Neural cell (in vitro differentiated cells): ENCODE measurements at regions not wholly inside any gene's neighbourhood (a gene's known extent, or its start where the extent isn't known, plus 50 kb on each side); places are given as distances from the start of the nearest gene placed in this dataset.

ENCODE experiments used
- H2AFZ ChIP-seq: fragments of 200-600, 300-800 bp; sonication (generic), shearing (Covaris generic); 2 replicates; pipeline ENCODE4 v1.6.0; 2014; ENCODE audit warnings: low read depth, mild to moderate bottlenecking, antibody characterized with exemption, low read length, moderate library complexity
- H3F3A ChIP-seq: fragments of 200-600 bp; shearing (Covaris generic); 2 replicates; pipeline ENCODE4 v1.6.1; 2016; ENCODE audit warnings: mild to moderate bottlenecking, moderate library complexity, mixed read lengths, antibody characterized with exemption, low read length; ENCODE audit not compliant: insufficient read depth, poor library complexity, severe bottlenecking
- H3K27ac ChIP-seq: fragments of 200-600, 300-800 bp; sonication (generic), shearing (Covaris generic); 2 replicates; pipeline ENCODE4 v1.5.1; 2014; ENCODE audit warnings: mild to moderate bottlenecking, low read length, moderate library complexity
- H3K27me3 ChIP-seq: fragments of 300-800, 200-600 bp; sonication (generic), shearing (Covaris generic); 2 replicates; pipeline ENCODE4 v1.6.0; 2014; ENCODE audit warnings: mild to moderate bottlenecking, low read depth, low read length, moderate library complexity; ENCODE audit not compliant: insufficient read depth
- H3K36me3 ChIP-seq: fragments of 300-800, 200-600 bp; sonication (generic), shearing (Covaris generic); 2 replicates; pipeline ENCODE4 v1.5.1; 2014; ENCODE audit warnings: mild to moderate bottlenecking, antibody characterized with exemption, low read length, moderate library complexity; ENCODE audit not compliant: insufficient read depth
- H3K4me2 ChIP-seq: fragments of 300-800, 200-600 bp; sonication (generic), shearing (Covaris generic); 2 replicates; pipeline ENCODE4 v1.6.0; 2014; ENCODE audit warnings: mild to moderate bottlenecking, low read length
- H3K4me3 ChIP-seq: fragments of 300-800, 200-600 bp; sonication (generic), shearing (Covaris generic); 2 replicates; pipeline ENCODE4 v1.5.1; 2014; ENCODE audit warnings: mild to moderate bottlenecking, low read length, moderate library complexity
- H3K79me2 ChIP-seq: fragments of 200-600 bp; shearing (Covaris generic); replicated peaks from 2 replicates; pipeline ENCODE4 v1.6.0; 2014; ENCODE audit warnings: mild to moderate bottlenecking, low read length, moderate library complexity; ENCODE audit not compliant: insufficient read depth
- H3K9ac ChIP-seq: fragments of 300-800, 200-600 bp; sonication (generic), shearing (Covaris generic); 2 replicates; pipeline ENCODE4 v1.6.1; 2016; ENCODE audit warnings: mild to moderate bottlenecking, low read length, mixed read lengths
- H3K9me2 ChIP-seq: fragments of 200-600 bp; shearing (Covaris generic); 2 replicates; pipeline ENCODE4 v1.6.1; 2016; ENCODE audit warnings: mild to moderate bottlenecking, low read length, mixed read lengths; ENCODE audit not compliant: insufficient read depth
- H3K9me3 ChIP-seq: fragments of 200-600, 300-800 bp; sonication (generic), shearing (Covaris generic); 2 replicates; pipeline ENCODE4 v1.6.1; 2016; ENCODE audit warnings: mild to moderate bottlenecking, mixed run types, low read length, moderate library complexity, mixed read lengths
- H4K20me1 ChIP-seq: fragments of 200-600 bp; shearing (Covaris generic); 2 replicates; pipeline ENCODE4 v1.6.1; 2016; ENCODE audit warnings: mild to moderate bottlenecking, mixed run types; ENCODE audit not compliant: insufficient read depth
- CTCF ChIP-seq: fragments of 450-650 bp; IDR thresholded peaks from 2 replicates; pipeline ENCODE4 v1.5.1; 2014; ENCODE audit warnings: antibody characterized with exemption, mild to moderate bottlenecking, moderate library complexity; ENCODE audit not compliant: poor library complexity, severe bottlenecking
- EP300 ChIP-seq: fragments of 450-650 bp; conservative IDR thresholded peaks from 2 replicates; pipeline ENCODE4 v1.6.1; 2014; ENCODE audit warnings: antibody characterized with exemption, mild to moderate bottlenecking, moderate library complexity; ENCODE audit not compliant: poor library complexity, severe bottlenecking
- EZH2 ChIP-seq: fragments of 200-600, 300-800 bp; shearing (Covaris generic), sonication (generic); IDR thresholded peaks from 2 replicates; pipeline ENCODE4 v1.6.1; 2014; ENCODE audit warnings: antibody characterized with exemption, low read length, borderline replicate concordance, mild to moderate bottlenecking; ENCODE audit not compliant: insufficient read depth, poor library complexity, severe bottlenecking
- MXI1 ChIP-seq: fragments of 450-650 bp; conservative IDR thresholded peaks from 2 replicates; pipeline ENCODE4 v1.6.1; 2014; ENCODE audit warnings: antibody characterized with exemption, mild to moderate bottlenecking; ENCODE audit not compliant: poor library complexity, severe bottlenecking
- POLR2AphosphoS5 ChIP-seq: IDR thresholded peaks from 2 replicates; pipeline ENCODE4 v1.6.1; 2012
- RAD21 ChIP-seq: fragments of 450-650 bp; conservative IDR thresholded peaks from 2 replicates; pipeline ENCODE4 v1.6.1; 2014; ENCODE audit warnings: antibody characterized with exemption, mild to moderate bottlenecking, moderate library complexity
- SMC3 ChIP-seq: fragments of 450-650 bp; conservative IDR thresholded peaks from 2 replicates; pipeline ENCODE4 v1.6.1; 2014; ENCODE audit warnings: antibody characterized with exemption, mild to moderate bottlenecking, moderate library complexity; ENCODE audit not compliant: poor library complexity
- TAF1 ChIP-seq: IDR thresholded peaks from 2 replicates; pipeline ENCODE4 v1.6.1; 2012; ENCODE audit warnings: low read depth
- TF ChIP-seq, protein P1 (sequence below): IDR thresholded peaks from 2 replicates; pipeline ENCODE4 v1.6.1; 2012; ENCODE audit warnings: borderline replicate concordance

- Histone ChIP-seq H3K27me3 (no peaks in the 10 kb centered on the region), H3F3A (peaks cover 10% of the 10 kb centered on the region), H3K4me2 (no peak overlapping the region), H3K79me2 (no peaks in the 10 kb centered on the region), H3K4me3 (no peak overlapping the region), H3K36me3 (no peaks in the 10 kb centered on the region), H3K9me3 (no peaks in the 10 kb centered on the region), H3K9ac (no peak overlapping the region), H2AFZ (no peak overlapping the region), H4K20me1 (no peaks in the 10 kb centered on the region), H3K9me2 (no peaks in the 10 kb centered on the region), H3K27ac (no peak overlapping the region)
- TF ChIP-seq TAF1 (no peak), CTCF (no peak), POLR2AphosphoS5 (no peak), EP300 (no peak), MXI1 (no peak), EZH2 (no peak), RAD21 (no peak), SMC3 (no peak)
- TF ChIP-seq, protein P1, sequence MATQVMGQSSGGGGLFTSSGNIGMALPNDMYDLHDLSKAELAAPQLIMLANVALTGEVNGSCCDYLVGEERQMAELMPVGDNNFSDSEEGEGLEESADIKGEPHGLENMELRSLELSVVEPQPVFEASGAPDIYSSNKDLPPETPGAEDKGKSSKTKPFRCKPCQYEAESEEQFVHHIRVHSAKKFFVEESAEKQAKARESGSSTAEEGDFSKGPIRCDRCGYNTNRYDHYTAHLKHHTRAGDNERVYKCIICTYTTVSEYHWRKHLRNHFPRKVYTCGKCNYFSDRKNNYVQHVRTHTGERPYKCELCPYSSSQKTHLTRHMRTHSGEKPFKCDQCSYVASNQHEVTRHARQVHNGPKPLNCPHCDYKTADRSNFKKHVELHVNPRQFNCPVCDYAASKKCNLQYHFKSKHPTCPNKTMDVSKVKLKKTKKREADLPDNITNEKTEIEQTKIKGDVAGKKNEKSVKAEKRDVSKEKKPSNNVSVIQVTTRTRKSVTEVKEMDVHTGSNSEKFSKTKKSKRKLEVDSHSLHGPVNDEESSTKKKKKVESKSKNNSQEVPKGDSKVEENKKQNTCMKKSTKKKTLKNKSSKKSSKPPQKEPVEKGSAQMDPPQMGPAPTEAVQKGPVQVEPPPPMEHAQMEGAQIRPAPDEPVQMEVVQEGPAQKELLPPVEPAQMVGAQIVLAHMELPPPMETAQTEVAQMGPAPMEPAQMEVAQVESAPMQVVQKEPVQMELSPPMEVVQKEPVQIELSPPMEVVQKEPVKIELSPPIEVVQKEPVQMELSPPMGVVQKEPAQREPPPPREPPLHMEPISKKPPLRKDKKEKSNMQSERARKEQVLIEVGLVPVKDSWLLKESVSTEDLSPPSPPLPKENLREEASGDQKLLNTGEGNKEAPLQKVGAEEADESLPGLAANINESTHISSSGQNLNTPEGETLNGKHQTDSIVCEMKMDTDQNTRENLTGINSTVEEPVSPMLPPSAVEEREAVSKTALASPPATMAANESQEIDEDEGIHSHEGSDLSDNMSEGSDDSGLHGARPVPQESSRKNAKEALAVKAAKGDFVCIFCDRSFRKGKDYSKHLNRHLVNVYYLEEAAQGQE, result no peak
Measured at GRCh38 chr4:89521826-89522225, 214.2 kb upstream of the GPRIN3 start.

DNA sequence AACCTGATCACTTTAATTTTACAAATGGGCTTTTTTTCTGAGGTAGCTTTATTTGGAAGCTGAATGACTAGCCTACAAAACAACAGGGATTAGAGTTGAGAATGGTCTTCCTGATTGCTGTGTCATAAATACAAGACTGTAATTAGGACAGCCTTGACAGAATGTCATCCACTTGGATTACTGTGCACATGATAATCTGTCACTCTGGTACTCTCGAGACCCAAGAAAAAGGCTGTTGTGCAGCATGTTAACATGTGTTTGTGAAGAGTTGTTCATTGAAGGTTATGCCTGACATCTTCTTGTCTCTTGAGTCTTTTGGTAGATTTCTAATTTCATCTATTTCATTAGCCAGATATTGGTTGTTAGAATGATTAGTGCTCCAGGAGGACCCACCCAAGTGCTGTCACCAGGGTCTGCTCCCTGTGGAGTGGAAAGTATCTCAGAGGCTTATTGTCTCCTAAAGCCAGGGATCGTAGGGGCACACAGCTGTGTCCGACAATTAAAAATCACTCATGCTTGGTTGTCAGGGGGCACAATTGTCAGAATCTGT, 212.2 kb upstream of the GPRIN3 start:
- Histone ChIP-seq H3K36me3 (no peaks in the 10 kb centered on the region), H4K20me1 (no peaks in the 10 kb centered on the region), H3K9me3 (no peaks in the 10 kb centered on the region), H2AFZ (no peak overlapping the region), H3K27me3 (no peaks in the 10 kb centered on the region), H3K4me2 (no peak overlapping the region), H3K4me3 (no peak overlapping the region), H3K79me2 (no peaks in the 10 kb centered on the region), H3K9me2 (no peaks in the 10 kb centered on the region), H3K27ac (no peak overlapping the region), H3K9ac (no peak overlapping the region), H3F3A (peaks cover 10% of the 10 kb centered on the region)
- TF ChIP-seq RAD21 (no peak), POLR2AphosphoS5 (peak; percentile 78), EP300 (peak; percentile 86), SMC3 (no peak), TAF1 (no peak), CTCF (no peak), MXI1 (peak; percentile 19), EZH2 (no peak)
- TF ChIP-seq, protein P1, result peak; percentile 57
